ENCODE measurements at regions not wholly inside any gene's neighbourhood (a gene's known extent, or its start where the extent isn't known, plus 50 kb on each side); places are given as distances from the start of the nearest gene placed in this dataset.

GRCh38 chr1:164907666-164908065 is 348.7 kb downstream of the PBX1 start:
- intact Hi-C loops (cut with micrococcal nuclease), result no loop called here
- H3F3A ChIP-seq (ENCODE audit: low read length, unreplicated experiment), result no peaks in the 10 kb centered on the region

GRCh38 chr1:164905869-164906268 is 346.9 kb downstream of the PBX1 start:
- no peaks in the 10 kb centered on the region for H3K9me2 ChIP-seq (replicated peaks; ENCODE audit: low read length)
- no peak overlapping the region for H3K27ac ChIP-seq (ENCODE audit: low read length)
- H3K36me3 ChIP-seq (ENCODE audit: low read depth, low read length), result no peaks in the 10 kb centered on the region
- TF ChIP-seq EZH2phosphoT487 (IDR thresholded peaks at IDR 0.05; ENCODE audit: borderline replicate concordance, low read length) (no peak), EZH2 (IDR thresholded peaks at IDR 0.05; ENCODE audit: low read length, unreplicated experiment) (no peak)
- no peak overlapping the region for H2AFZ ChIP-seq (ENCODE audit: low read length)
- H4K20me1 ChIP-seq (ENCODE audit: low read length), result no peaks in the 10 kb centered on the region
- no peak overlapping the region for H3K4me2 ChIP-seq (ENCODE audit: low read length)
- no peaks in the 10 kb centered on the region for H3K4me1 ChIP-seq (ENCODE audit: insufficient read depth, low read length)
- H3K27me3 ChIP-seq (ENCODE audit: low read length), result peaks cover 46% of the 10 kb centered on the region
- ATAC-seq (no peak), DNase-seq (no peak)
- H3K9ac ChIP-seq (ENCODE audit: low read length), result no peak overlapping the region
- no TSS peak for BruUV-seq (replicated peaks)
- no peak overlapping the region for H3K4me3 ChIP-seq (ENCODE audit: low read length)
- ChIA-PET CTCF (no interaction called here), POLR2A (ENCODE audit: unreplicated experiment) (no interaction called here)
- intact Hi-C loops (cut with micrococcal nuclease), result no loop called here
- no peaks in the 10 kb centered on the region for H3F3A ChIP-seq (ENCODE audit: low read length, unreplicated experiment)
- no peaks in the 10 kb centered on the region for H3K79me2 ChIP-seq (ENCODE audit: low read length)
- H3K9me3 ChIP-seq (ENCODE audit: low read length), result no peaks in the 10 kb centered on the region

More at GRCh38 chr1:164907666-164908065, 348.7 kb downstream of the PBX1 start:
- Histone ChIP-seq H3K36me3 (ENCODE audit: low read depth, low read length) (no peaks in the 10 kb centered on the region), H3K27ac (ENCODE audit: low read length) (no peak overlapping the region), H3K79me2 (ENCODE audit: low read length) (no peaks in the 10 kb centered on the region), H2AFZ (ENCODE audit: low read length) (no peak overlapping the region), H3K9me2 (replicated peaks; ENCODE audit: low read length) (no peaks in the 10 kb centered on the region), H3K4me1 (ENCODE audit: insufficient read depth, low read length) (no peaks in the 10 kb centered on the region), H3K4me2 (ENCODE audit: low read length) (no peak overlapping the region), H3K4me3 (ENCODE audit: low read length) (no peak overlapping the region), H3K9me3 (ENCODE audit: low read length) (no peaks in the 10 kb centered on the region), H3K9ac (ENCODE audit: low read length) (no peak overlapping the region), H3K27me3 (ENCODE audit: low read length) (peaks cover 50% of the 10 kb centered on the region), H4K20me1 (ENCODE audit: low read length) (no peaks in the 10 kb centered on the region)
- ChIA-PET POLR2A (ENCODE audit: unreplicated experiment) (no interaction called here), CTCF (no interaction called here)
- TF ChIP-seq EZH2 (IDR thresholded peaks at IDR 0.05; ENCODE audit: low read length, unreplicated experiment), result no peak
- TF ChIP-seq, protein P1, sequence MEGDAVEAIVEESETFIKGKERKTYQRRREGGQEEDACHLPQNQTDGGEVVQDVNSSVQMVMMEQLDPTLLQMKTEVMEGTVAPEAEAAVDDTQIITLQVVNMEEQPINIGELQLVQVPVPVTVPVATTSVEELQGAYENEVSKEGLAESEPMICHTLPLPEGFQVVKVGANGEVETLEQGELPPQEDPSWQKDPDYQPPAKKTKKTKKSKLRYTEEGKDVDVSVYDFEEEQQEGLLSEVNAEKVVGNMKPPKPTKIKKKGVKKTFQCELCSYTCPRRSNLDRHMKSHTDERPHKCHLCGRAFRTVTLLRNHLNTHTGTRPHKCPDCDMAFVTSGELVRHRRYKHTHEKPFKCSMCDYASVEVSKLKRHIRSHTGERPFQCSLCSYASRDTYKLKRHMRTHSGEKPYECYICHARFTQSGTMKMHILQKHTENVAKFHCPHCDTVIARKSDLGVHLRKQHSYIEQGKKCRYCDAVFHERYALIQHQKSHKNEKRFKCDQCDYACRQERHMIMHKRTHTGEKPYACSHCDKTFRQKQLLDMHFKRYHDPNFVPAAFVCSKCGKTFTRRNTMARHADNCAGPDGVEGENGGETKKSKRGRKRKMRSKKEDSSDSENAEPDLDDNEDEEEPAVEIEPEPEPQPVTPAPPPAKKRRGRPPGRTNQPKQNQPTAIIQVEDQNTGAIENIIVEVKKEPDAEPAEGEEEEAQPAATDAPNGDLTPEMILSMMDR (conservative IDR thresholded peaks at IDR 0.05; ENCODE audit: low read depth, low read length), result no peak
- ATAC-seq (no peak), DNase-seq (no peak)
- BruUV-seq (replicated peaks), result no TSS peak

DNA sequence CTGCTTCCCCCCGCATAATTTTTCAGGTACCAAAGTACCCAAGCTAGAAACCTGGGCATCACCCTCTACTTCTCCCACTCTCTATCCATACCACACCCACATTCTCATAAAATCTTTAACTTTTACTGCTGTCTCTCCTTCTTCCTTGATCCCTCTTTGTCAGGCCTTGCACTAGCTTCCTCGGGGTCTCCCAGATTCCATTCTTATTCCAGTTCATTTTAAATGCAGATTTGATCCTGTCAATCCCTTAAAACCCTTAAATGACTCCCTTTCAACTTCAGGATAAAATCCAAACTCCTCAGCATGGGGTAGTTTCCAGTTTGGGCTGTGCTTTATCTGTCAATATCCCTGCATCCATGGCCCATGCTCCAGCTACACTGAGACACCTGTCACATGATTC is 343.5 kb downstream of the PBX1 start:
- no peak overlapping the region for H3K4me2 ChIP-seq (ENCODE audit: low read length)
- H3K9me2 ChIP-seq (replicated peaks; ENCODE audit: low read length), result no peaks in the 10 kb centered on the region
- no peak overlapping the region for H3K27ac ChIP-seq (ENCODE audit: low read length)
- BruUV-seq (replicated peaks), result no TSS peak
- H3K4me1 ChIP-seq (ENCODE audit: insufficient read depth, low read length), result no peaks in the 10 kb centered on the region
- no peaks in the 10 kb centered on the region for H4K20me1 ChIP-seq (ENCODE audit: low read length)
- no peak for ATAC-seq
- POLR2A ChIA-PET (ENCODE audit: unreplicated experiment), result no interaction called here
- no peaks in the 10 kb centered on the region for H3K9me3 ChIP-seq (ENCODE audit: low read length)
- H2AFZ ChIP-seq (ENCODE audit: low read length), result no peak overlapping the region
- CTCF ChIA-PET, result no interaction called here
- H3F3A ChIP-seq (ENCODE audit: low read length, unreplicated experiment), result no peaks in the 10 kb centered on the region
- no peak for DNase-seq
- intact Hi-C loops (cut with micrococcal nuclease), result no loop called here
- no peaks in the 10 kb centered on the region for H3K79me2 ChIP-seq (ENCODE audit: low read length)
- H3K4me3 ChIP-seq (ENCODE audit: low read length), result no peak overlapping the region
- TF ChIP-seq EZH2phosphoT487 (IDR thresholded peaks at IDR 0.05; ENCODE audit: borderline replicate concordance, low read length) (no peak), EZH2 (IDR thresholded peaks at IDR 0.05; ENCODE audit: low read length, unreplicated experiment) (no peak)
- TF ChIP-seq, protein P1 (conservative IDR thresholded peaks at IDR 0.05; ENCODE audit: low read depth, low read length), result no peak
- no peaks in the 10 kb centered on the region for H3K36me3 ChIP-seq (ENCODE audit: low read depth, low read length)
- peaks cover 39% of the 10 kb centered on the region for H3K27me3 ChIP-seq (ENCODE audit: low read length)
- no peak overlapping the region for H3K9ac ChIP-seq (ENCODE audit: low read length)

All from PC-3 (cell line).